Sigmoid colon (tissue), 6 donors: ENCODE measurements at regions not wholly inside any gene's neighbourhood (a gene's known extent, or its start where the extent isn't known, plus 50 kb on each side); places are given as distances from the start of the nearest gene placed in this dataset.

ENCODE experiments used
- DNase-seq: peaks from one replicate; pipeline ENCODE4 v3.0.0-alpha.2; 2019
- H3K27ac ChIP-seq, 4 donors: fragments of 200-600 bp; sonication (generic); one replicate each; pipeline ENCODE4 v1.5.1; 2016 to 2019; ENCODE audit warnings: mild to moderate bottlenecking in 1 of 4
- H3K27me3 ChIP-seq, 3 donors: fragments of 200-600 bp; sonication (generic); one replicate each; pipeline ENCODE4 v1.5.1; 2019; ENCODE audit warnings: mild to moderate bottlenecking in 1 of 3
- H3K36me3 ChIP-seq, 4 donors: fragments of 200-600 bp; sonication (generic); one replicate each; pipeline ENCODE4 v1.5.1; 2016 to 2019
- H3K4me1 ChIP-seq, 4 donors: fragments of 200-600 bp; sonication (generic); one replicate each; pipeline ENCODE4 v1.5.1; 2017 to 2019
- H3K4me3 ChIP-seq, 4 donors: fragments of 200-600 bp; sonication (generic); one replicate each; pipeline ENCODE4 v1.5.1; 2017 to 2019; ENCODE audit warnings: mild to moderate bottlenecking in 2 of 4, moderate library complexity in 1 of 4
- H3K9me3 ChIP-seq, 4 donors: fragments of 200-600 bp in 3 of 4; sonication (generic) in 3 of 4; one replicate each; pipeline versions ENCODE4 v1.5.1 to v1.6.1; 2013 to 2019
- EP300 ChIP-seq, 4 donors: sonication (generic); formaldehyde crosslinking; IDR thresholded peaks; one replicate each; pipeline ENCODE4 v1.6.1; 2017; ENCODE audit warnings: antibody characterized with exemption in 4 of 4
- POLR2A ChIP-seq, 2 donors: fragments of 450-650 bp; IDR thresholded peaks; one replicate each; pipeline ENCODE4 v1.6.1; 2016; ENCODE audit warnings: antibody characterized with exemption in 2 of 2, mild to moderate bottlenecking in 2 of 2, moderate library complexity in 2 of 2
- POLR2AphosphoS5 ChIP-seq, 4 donors: sonication (generic); formaldehyde crosslinking; IDR thresholded peaks; one replicate each; pipeline ENCODE4 v1.6.1; 2017; ENCODE audit warnings: antibody characterized with exemption in 4 of 4
- WGBS, 2 donors: extraction: QIAGEN DNeasy Blood & Tissue Kit; methylation state at CpG; one replicate each; pipeline ENCODE4 v1.1.7; 2013; 5-methylcytosine and 5-hydroxymethylcytosine counted together
- intact Hi-C: fragments of 100-400 bp; cut with DNase I; formaldehyde crosslinking; loops from one replicate; pipeline ENCODE4 v1.15.1; 2023
- TF ChIP-seq, protein P1 (sequence below), 4 experiments: fragments of 450-650 bp in 3 of 4; fragments of 200-600 bp in 1 of 4; IDR thresholded peaks; one replicate each; pipeline ENCODE4 v1.5.1; 2016 to 2019; ENCODE audit warnings: antibody characterized with exemption in 4 of 4, mild to moderate bottlenecking in 3 of 4, moderate library complexity in 2 of 4
- donor health status: healthy with polysubstance abuse.
- donor health status: healthy.

GRCh38 chr11:127800989-127801688 lies 786.2 kb downstream of the ETS1 start:
- no peak overlapping the region for H3K4me3 ChIP-seq
- H3K9me3 ChIP-seq: peaks cover 0 to 3% (median 0%) of the 10 kb centered on the region in 4 donors
- WGBS, 2 donors: 62 to 70% methylated on average over 6 of the region's 6 CpGs
- H3K27ac ChIP-seq: no peak overlapping the region
- peaks cover 0 to 11% (median 0%) of the 10 kb centered on the region in 4 donors for H3K4me1 ChIP-seq
- no peak for DNase-seq
- TF ChIP-seq, protein P1, sequence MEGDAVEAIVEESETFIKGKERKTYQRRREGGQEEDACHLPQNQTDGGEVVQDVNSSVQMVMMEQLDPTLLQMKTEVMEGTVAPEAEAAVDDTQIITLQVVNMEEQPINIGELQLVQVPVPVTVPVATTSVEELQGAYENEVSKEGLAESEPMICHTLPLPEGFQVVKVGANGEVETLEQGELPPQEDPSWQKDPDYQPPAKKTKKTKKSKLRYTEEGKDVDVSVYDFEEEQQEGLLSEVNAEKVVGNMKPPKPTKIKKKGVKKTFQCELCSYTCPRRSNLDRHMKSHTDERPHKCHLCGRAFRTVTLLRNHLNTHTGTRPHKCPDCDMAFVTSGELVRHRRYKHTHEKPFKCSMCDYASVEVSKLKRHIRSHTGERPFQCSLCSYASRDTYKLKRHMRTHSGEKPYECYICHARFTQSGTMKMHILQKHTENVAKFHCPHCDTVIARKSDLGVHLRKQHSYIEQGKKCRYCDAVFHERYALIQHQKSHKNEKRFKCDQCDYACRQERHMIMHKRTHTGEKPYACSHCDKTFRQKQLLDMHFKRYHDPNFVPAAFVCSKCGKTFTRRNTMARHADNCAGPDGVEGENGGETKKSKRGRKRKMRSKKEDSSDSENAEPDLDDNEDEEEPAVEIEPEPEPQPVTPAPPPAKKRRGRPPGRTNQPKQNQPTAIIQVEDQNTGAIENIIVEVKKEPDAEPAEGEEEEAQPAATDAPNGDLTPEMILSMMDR (IDR thresholded peaks at IDR 0.05): no peak
- TF ChIP-seq POLR2AphosphoS5 (IDR thresholded peaks at IDR 0.05) (no peak), POLR2A (IDR thresholded peaks at IDR 0.05) (no peak), EP300 (IDR thresholded peaks at IDR 0.05) (no peak)
- intact Hi-C loops: no loop called here
- no peaks in the 10 kb centered on the region for H3K36me3 ChIP-seq
- H3K27me3 ChIP-seq: no peaks in the 10 kb centered on the region

- H3K27me3 ChIP-seq: no peaks in the 10 kb centered on the region
- H3K9me3 ChIP-seq: peaks cover 0 to 3% (median 0%) of the 10 kb centered on the region in 4 donors
- no peak overlapping the region for H3K4me3 ChIP-seq
- TF ChIP-seq, protein P1 (IDR thresholded peaks at IDR 0.05): no peak
- TF ChIP-seq POLR2A (IDR thresholded peaks at IDR 0.05): no peak
- no peak for TF ChIP-seq EP300 (IDR thresholded peaks at IDR 0.05)
- no peak for TF ChIP-seq POLR2AphosphoS5 (IDR thresholded peaks at IDR 0.05)
- H3K27ac ChIP-seq: no peak overlapping the region
- no peaks in the 10 kb centered on the region for H3K4me1 ChIP-seq
- intact Hi-C loops: no loop called here
- no peaks in the 10 kb centered on the region for H3K36me3 ChIP-seq
- DNase-seq: no peak
Measured at GRCh38 chr11:127795326-127795725, 792.0 kb downstream of the ETS1 start.

DNA sequence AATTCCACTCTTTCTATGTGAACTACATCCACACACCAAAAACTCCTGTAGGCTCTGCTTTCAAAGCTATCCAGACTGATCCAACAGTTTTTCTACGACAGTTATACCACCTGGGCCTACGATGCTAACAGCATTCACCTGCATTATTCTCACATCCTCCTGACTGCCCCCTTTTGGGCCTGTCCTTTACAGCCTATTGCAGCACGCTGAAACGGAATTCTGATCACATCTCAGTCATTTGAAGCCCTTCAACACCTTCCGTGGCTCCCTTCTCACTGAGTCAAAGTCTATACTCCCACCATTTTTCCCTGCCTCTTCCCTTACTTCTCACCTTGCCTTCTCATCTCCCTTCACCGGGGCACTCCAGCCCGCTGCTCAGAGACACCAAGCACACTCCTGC lies 791.3 kb upstream of the KIRREL3 start:
- 90 to 92% methylated on average over 7 of the region's 7 CpGs for WGBS, 2 donors
- TF ChIP-seq POLR2A (IDR thresholded peaks at IDR 0.05): no peak
- TF ChIP-seq, protein P1 (IDR thresholded peaks at IDR 0.05): no peak
- no peak overlapping the region for H3K27ac ChIP-seq

GRCh38 chr11:127790592-127790991 lies 790.0 kb upstream of the KIRREL3 start:
- intact Hi-C loops: no loop called here
- WGBS, 2 donors: 91 to 94% methylated on average over 4 of the region's 4 CpGs

More for the DNA sequence above, 791.3 kb upstream of the KIRREL3 start:
- intact Hi-C loops: no loop called here
- no peaks in the 10 kb centered on the region for H3K27me3 ChIP-seq
- no peaks in the 10 kb centered on the region for H3K9me3 ChIP-seq
- no peaks in the 10 kb centered on the region for H3K36me3 ChIP-seq
- H3K4me1 ChIP-seq: no peaks in the 10 kb centered on the region
- DNase-seq: no peak
- H3K4me3 ChIP-seq: no peak overlapping the region

More at GRCh38 chr11:127790592-127790991, 790.0 kb upstream of the KIRREL3 start:
- H3K27me3 ChIP-seq: no peaks in the 10 kb centered on the region
- TF ChIP-seq POLR2A (IDR thresholded peaks at IDR 0.05) (no peak), POLR2AphosphoS5 (IDR thresholded peaks at IDR 0.05) (no peak), EP300 (IDR thresholded peaks at IDR 0.05) (no peak)
- TF ChIP-seq, protein P1 (IDR thresholded peaks at IDR 0.05): no peak
- H3K9me3 ChIP-seq: no peaks in the 10 kb centered on the region
- H3K36me3 ChIP-seq: no peaks in the 10 kb centered on the region
- H3K27ac ChIP-seq: no peak overlapping the region
- H3K4me1 ChIP-seq: no peaks in the 10 kb centered on the region
- H3K4me3 ChIP-seq: no peak overlapping the region
- no peak for DNase-seq
